GM23338 (cell line): ENCODE measurements at regions not wholly inside any gene's neighbourhood (a gene's known extent, or its start where the extent isn't known, plus 50 kb on each side); places are given as distances from the start of the nearest gene placed in this dataset.

ENCODE experiments used
- ATAC-seq: fragments of 200-7000 bp; cut with Tn5 transposase; 3 replicates; pipeline ENCODE4 v1.9.1; 2020
- DNase-seq: peaks from one replicate; pipeline ENCODE4 v3.0.0-alpha.2; 2015; ENCODE audit warnings: low spot score
- H2AFZ ChIP-seq: fragments of 200-600 bp; sonication (generic); 2 replicates; pipeline ENCODE4 v1.8.0; 2016; ENCODE audit warnings: antibody characterized with exemption, mild to moderate bottlenecking, moderate library complexity
- H3F3A ChIP-seq: fragments of 200-600 bp; sonication (generic); replicated peaks from 2 replicates; pipeline ENCODE4 v1.8.0; 2017; ENCODE audit warnings: antibody characterized with exemption, mixed run types, low read depth
- H3K27ac ChIP-seq: fragments of 200-600 bp; sonication (generic); 2 replicates; pipeline ENCODE4 v1.6.1; 2016; ENCODE audit warnings: low read depth
- H3K27me3 ChIP-seq: fragments of 200-600 bp; sonication (generic); 2 replicates; pipeline ENCODE4 v1.8.0; 2016; ENCODE audit warnings: mild to moderate bottlenecking, mixed run types, moderate library complexity; ENCODE audit not compliant: insufficient read depth
- H3K36me3 ChIP-seq: fragments of 200-600 bp; sonication (generic); 2 replicates; pipeline ENCODE4 v1.8.0; 2016; ENCODE audit warnings: mild to moderate bottlenecking; ENCODE audit not compliant: insufficient read depth
- H3K4me1 ChIP-seq: fragments of 200-600 bp; sonication (generic); 2 replicates; pipeline ENCODE4 v1.8.0; 2016; ENCODE audit warnings: mild to moderate bottlenecking, moderate library complexity; ENCODE audit not compliant: insufficient read depth
- H3K4me2 ChIP-seq: fragments of 200-600 bp; sonication (generic); 2 replicates; pipeline ENCODE4 v1.7.1; 2017; ENCODE audit warnings: mixed run types
- H3K4me3 ChIP-seq: fragments of 200-600 bp; sonication (generic); 2 replicates; pipeline ENCODE4 v1.6.1; 2016; ENCODE audit warnings: mixed run types
- H3K79me2 ChIP-seq: fragments of 200-600 bp; sonication (generic); replicated peaks from 2 replicates; pipeline ENCODE4 v1.8.0; 2017; ENCODE audit warnings: mild to moderate bottlenecking; ENCODE audit not compliant: insufficient read depth
- H3K9me2 ChIP-seq: fragments of 200-600 bp; sonication (generic); 2 replicates; pipeline ENCODE4 v1.8.0; 2017; ENCODE audit not compliant: insufficient read depth
- H4K20me1 ChIP-seq: fragments of 200-600 bp; sonication (generic); replicated peaks from 2 replicates; pipeline ENCODE4 v1.8.0; 2017; ENCODE audit warnings: mild to moderate bottlenecking; ENCODE audit not compliant: insufficient read depth
- H3K27ac Mint-ChIP-seq: 2 replicates; pipeline ENCODE4 v1.8.0; 2020; ENCODE audit warnings: inconsistent platforms, mild to moderate bottlenecking, moderate library complexity, mixed read lengths
- H3K27me3 Mint-ChIP-seq: 3 replicates; pipeline ENCODE4 v1.8.0; 2022; ENCODE audit warnings: low read depth, mild to moderate bottlenecking, moderate library complexity, mixed read lengths, inconsistent platforms; ENCODE audit not compliant: insufficient read depth, poor library complexity
- H3K36me3 Mint-ChIP-seq: 3 replicates; pipeline ENCODE4 v1.8.0; 2021; ENCODE audit warnings: low read depth, mild to moderate bottlenecking, inconsistent platforms, moderate library complexity, mixed read lengths
- H3K4me1 Mint-ChIP-seq: 3 replicates; pipeline ENCODE4 v1.8.0; 2020; ENCODE audit warnings: mild to moderate bottlenecking, inconsistent platforms, mixed read lengths
- H3K4me3 Mint-ChIP-seq: 3 replicates; pipeline ENCODE4 v1.8.0; 2021; ENCODE audit warnings: moderate library complexity, mild to moderate bottlenecking, inconsistent platforms, mixed read lengths
- H3K9me3 Mint-ChIP-seq: 3 replicates; pipeline ENCODE4 v1.8.0; 2020; ENCODE audit warnings: moderate library complexity, mild to moderate bottlenecking, inconsistent platforms, mixed read lengths
- CREB1 ChIP-seq: fragments of 250-450 bp; sonication (Bioruptor Pico); IDR thresholded peaks from 2 replicates; pipeline ENCODE4 v1.5.0; 2020; ENCODE audit warnings: low read depth, mild to moderate bottlenecking, moderate library complexity
- EZH2phosphoT487 ChIP-seq: fragments of 200-600 bp; sonication (generic); IDR thresholded peaks from one replicate; pipeline ENCODE4 v1.8.1; 2018; ENCODE audit warnings: antibody characterized with exemption; ENCODE audit not compliant: unreplicated experiment
- JUNB ChIP-seq: IDR thresholded peaks from one replicate; pipeline ENCODE4 v1.6.1; 2016; ENCODE audit warnings: antibody characterized with exemption; ENCODE audit not compliant: unreplicated experiment
- NANOG ChIP-seq: IDR thresholded peaks from 2 replicates; pipeline ENCODE4 v1.6.1; 2016; ENCODE audit warnings: antibody characterized with exemption, borderline replicate concordance
- TF ChIP-seq, protein P1 (sequence below): fragments of 250-450 bp; sonication (Bioruptor Pico); IDR thresholded peaks from 2 replicates; pipeline ENCODE4 v1.5.0; 2020; ENCODE audit warnings: mild to moderate bottlenecking, moderate library complexity
- TF ChIP-seq, protein P2 (sequence below), 2 experiments: fragments of 200-600 bp in 1 of 2; sonication (generic) in 1 of 2; conservative IDR thresholded peaks; 2 replicates each; pipeline versions ENCODE4 v1.5.1 to v1.6.1; 2016 to 2017; ENCODE audit warnings: antibody characterized with exemption in 2 of 2, low read depth in 2 of 2, mild to moderate bottlenecking in 2 of 2, moderate library complexity in 1 of 2

DNA sequence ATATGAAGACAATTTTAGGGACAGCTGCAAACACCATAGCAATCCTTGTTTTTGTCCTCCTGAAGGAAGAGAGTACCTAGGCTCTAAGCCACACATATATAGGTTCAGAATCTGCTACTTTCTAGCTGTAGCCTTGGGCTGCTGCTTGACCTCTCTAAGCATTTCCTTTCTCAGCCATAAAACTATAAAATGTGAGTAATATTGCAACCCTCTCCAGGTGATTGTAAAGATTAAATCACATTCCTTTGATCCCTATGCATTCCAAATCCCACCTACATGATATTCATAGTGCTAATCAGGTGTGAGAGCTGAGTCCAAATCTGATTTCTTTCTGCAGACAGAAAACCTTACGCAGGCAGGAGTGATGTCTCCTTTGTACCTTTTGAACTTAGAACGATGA is 913.5 kb downstream of the VRK1 start (continued):
- TF ChIP-seq, protein P1, sequence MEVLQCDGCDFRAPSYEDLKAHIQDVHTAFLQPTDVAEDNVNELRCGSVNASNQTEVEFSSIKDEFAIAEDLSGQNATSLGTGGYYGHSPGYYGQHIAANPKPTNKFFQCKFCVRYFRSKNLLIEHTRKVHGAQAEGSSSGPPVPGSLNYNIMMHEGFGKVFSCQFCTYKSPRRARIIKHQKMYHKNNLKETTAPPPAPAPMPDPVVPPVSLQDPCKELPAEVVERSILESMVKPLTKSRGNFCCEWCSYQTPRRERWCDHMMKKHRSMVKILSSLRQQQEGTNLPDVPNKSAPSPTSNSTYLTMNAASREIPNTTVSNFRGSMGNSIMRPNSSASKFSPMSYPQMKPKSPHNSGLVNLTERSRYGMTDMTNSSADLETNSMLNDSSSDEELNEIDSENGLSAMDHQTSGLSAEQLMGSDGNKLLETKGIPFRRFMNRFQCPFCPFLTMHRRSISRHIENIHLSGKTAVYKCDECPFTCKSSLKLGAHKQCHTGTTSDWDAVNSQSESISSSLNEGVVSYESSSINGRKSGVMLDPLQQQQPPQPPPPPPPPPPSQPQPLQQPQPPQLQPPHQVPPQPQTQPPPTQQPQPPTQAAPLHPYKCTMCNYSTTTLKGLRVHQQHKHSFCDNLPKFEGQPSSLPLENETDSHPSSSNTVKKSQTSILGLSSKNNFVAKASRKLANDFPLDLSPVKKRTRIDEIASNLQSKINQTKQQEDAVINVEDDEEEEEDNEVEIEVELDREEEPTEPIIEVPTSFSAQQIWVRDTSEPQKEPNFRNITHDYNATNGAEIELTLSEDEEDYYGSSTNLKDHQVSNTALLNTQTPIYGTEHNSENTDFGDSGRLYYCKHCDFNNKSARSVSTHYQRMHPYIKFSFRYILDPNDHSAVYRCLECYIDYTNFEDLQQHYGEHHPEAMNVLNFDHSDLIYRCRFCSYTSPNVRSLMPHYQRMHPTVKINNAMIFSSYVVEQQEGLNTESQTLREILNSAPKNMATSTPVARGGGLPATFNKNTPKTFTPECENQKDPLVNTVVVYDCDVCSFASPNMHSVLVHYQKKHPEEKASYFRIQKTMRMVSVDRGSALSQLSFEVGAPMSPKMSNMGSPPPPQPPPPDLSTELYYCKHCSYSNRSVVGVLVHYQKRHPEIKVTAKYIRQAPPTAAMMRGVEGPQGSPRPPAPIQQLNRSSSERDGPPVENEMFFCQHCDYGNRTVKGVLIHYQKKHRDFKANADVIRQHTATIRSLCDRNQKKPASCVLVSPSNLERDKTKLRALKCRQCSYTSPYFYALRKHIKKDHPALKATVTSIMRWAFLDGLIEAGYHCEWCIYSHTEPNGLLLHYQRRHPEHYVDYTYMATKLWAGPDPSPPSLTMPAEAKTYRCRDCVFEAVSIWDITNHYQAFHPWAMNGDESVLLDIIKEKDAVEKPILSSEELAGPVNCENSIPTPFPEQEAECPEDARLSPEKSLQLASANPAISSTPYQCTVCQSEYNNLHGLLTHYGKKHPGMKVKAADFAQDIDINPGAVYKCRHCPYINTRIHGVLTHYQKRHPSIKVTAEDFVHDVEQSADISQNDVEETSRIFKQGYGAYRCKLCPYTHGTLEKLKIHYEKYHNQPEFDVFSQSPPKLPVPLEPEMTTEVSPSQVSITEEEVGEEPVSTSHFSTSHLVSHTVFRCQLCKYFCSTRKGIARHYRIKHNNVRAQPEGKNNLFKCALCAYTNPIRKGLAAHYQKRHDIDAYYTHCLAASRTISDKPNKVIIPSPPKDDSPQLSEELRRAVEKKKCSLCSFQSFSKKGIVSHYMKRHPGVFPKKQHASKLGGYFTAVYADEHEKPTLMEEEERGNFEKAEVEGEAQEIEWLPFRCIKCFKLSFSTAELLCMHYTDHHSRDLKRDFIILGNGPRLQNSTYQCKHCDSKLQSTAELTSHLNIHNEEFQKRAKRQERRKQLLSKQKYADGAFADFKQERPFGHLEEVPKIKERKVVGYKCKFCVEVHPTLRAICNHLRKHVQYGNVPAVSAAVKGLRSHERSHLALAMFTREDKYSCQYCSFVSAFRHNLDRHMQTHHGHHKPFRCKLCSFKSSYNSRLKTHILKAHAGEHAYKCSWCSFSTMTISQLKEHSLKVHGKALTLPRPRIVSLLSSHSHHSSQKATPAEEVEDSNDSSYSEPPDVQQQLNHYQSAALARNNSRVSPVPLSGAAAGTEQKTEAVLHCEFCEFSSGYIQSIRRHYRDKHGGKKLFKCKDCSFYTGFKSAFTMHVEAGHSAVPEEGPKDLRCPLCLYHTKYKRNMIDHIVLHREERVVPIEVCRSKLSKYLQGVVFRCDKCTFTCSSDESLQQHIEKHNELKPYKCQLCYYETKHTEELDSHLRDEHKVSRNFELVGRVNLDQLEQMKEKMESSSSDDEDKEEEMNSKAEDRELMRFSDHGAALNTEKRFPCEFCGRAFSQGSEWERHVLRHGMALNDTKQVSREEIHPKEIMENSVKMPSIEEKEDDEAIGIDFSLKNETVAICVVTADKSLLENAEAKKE (CRISPR knock-in tag), result no peak
- no peak for TF ChIP-seq CREB1 (CRISPR knock-in tag)

DNA sequence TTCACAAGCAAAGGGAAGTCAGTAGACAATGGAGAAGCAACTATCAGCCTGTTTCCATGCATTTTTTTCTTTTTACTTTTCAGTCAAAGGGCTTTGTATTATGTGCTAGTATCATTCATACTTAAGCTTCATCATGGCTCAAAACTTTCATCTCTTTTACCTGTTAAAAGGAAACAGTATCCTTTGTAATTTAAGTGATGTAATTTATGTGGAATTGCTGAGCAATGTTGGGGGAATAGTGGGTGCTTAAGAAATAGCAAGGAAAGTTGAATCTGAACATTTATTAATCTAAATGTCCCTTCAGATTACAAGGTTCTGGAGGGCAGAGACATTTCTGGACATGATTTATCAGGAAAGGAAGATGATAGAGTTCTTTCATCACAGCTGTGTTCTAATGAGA is 915.3 kb downstream of the VRK1 start:
- H2AFZ ChIP-seq, result peak overlapping the region; percentile 73
- H3F3A ChIP-seq, result no peaks in the 10 kb centered on the region
- H3K27ac ChIP-seq, result no peak overlapping the region
- H3K27ac Mint-ChIP-seq, result no peak overlapping the region
- H3K4me3 Mint-ChIP-seq, result no peak overlapping the region
- no peaks in the 10 kb centered on the region for H3K9me3 Mint-ChIP-seq
- no peaks in the 10 kb centered on the region for H3K27me3 ChIP-seq
- H3K4me3 ChIP-seq, result no peak overlapping the region
- no peaks in the 10 kb centered on the region for H3K36me3 Mint-ChIP-seq
- H3K36me3 ChIP-seq, result no peaks in the 10 kb centered on the region
- H4K20me1 ChIP-seq, result no peaks in the 10 kb centered on the region
- TF ChIP-seq EZH2phosphoT487 (no peak), NANOG (no peak), JUNB (no peak)
- TF ChIP-seq, protein P2, sequence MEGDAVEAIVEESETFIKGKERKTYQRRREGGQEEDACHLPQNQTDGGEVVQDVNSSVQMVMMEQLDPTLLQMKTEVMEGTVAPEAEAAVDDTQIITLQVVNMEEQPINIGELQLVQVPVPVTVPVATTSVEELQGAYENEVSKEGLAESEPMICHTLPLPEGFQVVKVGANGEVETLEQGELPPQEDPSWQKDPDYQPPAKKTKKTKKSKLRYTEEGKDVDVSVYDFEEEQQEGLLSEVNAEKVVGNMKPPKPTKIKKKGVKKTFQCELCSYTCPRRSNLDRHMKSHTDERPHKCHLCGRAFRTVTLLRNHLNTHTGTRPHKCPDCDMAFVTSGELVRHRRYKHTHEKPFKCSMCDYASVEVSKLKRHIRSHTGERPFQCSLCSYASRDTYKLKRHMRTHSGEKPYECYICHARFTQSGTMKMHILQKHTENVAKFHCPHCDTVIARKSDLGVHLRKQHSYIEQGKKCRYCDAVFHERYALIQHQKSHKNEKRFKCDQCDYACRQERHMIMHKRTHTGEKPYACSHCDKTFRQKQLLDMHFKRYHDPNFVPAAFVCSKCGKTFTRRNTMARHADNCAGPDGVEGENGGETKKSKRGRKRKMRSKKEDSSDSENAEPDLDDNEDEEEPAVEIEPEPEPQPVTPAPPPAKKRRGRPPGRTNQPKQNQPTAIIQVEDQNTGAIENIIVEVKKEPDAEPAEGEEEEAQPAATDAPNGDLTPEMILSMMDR (conservative IDR thresholded peaks at IDR 0.05; ENCODE audit: low read depth in 2 of 2), result no peak
- H3K27me3 Mint-ChIP-seq, result no peaks in the 10 kb centered on the region
- 0 out of 2 replicates have a peak overlapping the region, but pooled peaks have one; percentile 12 for H3K4me2 ChIP-seq
- peaks cover 16% of the 10 kb centered on the region for H3K4me1 Mint-ChIP-seq
- H3K4me1 ChIP-seq, result peaks cover 25% of the 10 kb centered on the region; the same call in 1 of the 2 replicates
- ATAC-seq, result no peak
- DNase-seq, result no peak
- H3K9me2 ChIP-seq, result 0 out of 2 replicates have a peak, but pooled peaks cover 8% of the 10 kb centered on the region
- H3K79me2 ChIP-seq, result no peaks in the 10 kb centered on the region
